GM18870 (cell line): ENCODE measurements at regions not wholly inside any gene's neighbourhood (a gene's known extent, or its start where the extent isn't known, plus 50 kb on each side); places are given as distances from the start of the nearest gene placed in this dataset.

Experiments
- ATAC-seq: cut with Tn5 transposase; IDR thresholded peaks from one replicate; pipeline ENCODE4 v1.9.1; 2021; ENCODE audit warnings: moderate library complexity; ENCODE audit not compliant: unreplicated experiment

DNA sequence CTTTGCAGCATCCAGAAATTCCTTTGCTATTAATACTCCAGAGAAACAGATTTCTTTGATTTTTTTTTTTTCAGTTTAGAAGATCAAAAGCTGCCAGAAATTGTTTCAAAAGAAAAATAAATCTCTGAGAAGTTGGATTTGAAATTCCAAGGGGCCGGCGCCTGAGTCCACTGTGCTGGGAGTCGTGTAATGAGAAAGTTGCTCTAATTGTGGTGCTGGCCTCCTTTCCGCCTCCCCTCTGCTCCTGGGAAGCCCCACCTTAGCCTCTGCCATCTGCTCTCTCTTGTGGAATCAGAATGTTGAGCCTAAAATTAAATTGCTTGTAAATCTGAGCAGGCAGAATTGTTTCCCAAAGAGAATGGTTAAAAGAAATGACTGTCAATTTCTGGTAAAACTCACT lies 93.3 kb downstream of the EMX2 start:
- no peak for ATAC-seq

DNA sequence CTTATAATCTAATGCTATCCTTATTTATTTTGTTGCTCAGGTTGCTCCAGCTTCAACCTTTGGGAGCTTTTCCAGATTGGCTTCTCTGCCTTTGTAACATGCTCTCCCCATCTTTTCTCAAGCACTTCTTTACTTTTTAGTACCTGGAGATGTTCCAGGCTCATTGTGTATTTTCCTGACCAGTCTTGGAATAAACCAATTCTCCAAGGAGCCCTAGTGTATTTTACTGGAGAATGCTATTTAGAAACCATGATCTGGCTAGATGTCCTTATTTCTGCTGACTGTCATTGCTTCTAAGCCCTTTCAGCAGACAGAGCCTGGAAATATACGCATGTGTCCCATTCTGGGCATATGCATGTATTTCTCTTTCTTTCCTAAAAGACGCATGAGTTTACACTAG lies 95.7 kb downstream of the EMX2 start:
- ATAC-seq = no peak

DNA sequence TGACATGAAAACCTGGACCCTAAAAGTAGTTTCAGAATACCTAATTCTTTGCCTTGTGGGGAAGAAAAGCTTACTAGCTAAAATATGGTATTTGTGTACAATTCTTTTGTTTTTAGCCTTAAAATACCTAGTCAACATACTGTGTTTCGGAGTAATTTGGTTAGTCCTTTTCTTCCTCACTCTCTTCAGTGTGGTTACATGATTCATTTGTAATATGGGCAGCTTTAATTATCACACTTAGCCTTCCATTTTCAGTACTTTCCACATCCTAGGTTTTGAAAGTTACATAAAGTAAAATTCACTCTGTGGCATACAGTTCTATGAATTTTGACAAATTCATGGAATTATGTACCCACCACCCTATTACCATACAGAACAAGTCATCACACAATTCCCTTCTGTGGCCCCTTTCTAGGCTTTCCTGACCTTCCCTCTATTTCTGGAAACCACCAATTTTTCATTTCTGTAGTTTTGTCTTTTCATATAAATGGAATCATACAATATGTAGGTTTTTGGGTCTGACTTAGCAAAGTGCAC lies 96.2 kb downstream of the EMX2 start:
- ATAC-seq = no peak

DNA sequence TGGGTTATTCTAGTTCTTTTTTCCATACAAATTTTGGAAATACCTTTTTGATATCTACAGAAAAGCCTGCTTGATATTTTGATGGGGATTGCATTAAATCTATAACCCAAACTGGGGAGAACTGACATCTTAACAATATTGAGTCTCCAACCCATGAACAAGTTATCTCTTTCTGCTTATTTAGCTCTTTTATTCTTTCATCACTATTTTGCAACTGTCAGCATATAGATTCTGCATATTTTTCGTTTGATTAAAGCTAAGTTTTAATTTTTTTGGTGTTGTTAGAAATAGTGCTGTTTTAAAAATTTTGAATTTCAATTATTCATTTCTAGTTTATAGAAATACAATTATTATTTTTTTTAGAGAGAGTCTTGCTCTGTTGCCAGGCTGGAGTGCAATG lies 97.9 kb downstream of the EMX2 start:
- ATAC-seq = no peak

DNA sequence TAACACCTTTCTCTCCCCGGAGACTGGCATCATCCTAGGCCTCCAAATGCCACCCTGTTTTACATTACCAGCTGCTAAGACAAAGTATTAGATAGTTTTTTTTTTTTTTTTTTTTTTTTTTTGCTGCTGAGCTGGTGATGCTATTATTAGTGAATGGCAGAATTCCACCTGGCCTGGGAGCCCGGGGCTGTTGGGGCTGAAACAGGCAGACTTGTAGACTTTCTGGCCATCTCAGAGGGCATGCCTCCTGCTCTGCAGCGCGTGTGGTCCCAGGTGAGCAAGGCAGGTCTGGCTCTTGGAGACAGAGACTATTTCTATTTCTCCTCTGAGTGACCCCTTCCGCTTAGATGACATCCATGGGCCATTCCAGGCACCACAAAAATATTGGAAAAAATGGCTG lies 104.2 kb downstream of the EMX2 start:
- no peak for ATAC-seq

DNA sequence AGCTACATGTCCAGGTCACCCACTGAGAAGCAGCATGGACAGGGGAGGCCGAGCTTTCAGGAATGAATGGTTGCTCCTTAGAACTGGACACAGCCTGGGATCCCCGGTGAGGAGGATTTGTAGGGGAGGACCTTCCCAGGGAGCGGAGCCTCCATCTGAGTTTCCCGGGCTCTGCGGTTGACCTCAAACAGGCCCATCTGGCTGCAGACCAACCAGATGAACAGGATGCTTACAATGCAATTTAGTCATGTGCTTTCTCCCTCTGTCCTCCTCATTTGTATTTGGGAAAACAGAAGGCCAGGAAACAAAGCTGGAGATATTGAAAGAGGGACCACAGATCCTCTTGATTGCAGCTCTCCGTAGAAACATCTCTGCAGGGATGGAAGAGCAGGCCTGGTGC lies 104.8 kb downstream of the EMX2 start:
- no peak for ATAC-seq

DNA sequence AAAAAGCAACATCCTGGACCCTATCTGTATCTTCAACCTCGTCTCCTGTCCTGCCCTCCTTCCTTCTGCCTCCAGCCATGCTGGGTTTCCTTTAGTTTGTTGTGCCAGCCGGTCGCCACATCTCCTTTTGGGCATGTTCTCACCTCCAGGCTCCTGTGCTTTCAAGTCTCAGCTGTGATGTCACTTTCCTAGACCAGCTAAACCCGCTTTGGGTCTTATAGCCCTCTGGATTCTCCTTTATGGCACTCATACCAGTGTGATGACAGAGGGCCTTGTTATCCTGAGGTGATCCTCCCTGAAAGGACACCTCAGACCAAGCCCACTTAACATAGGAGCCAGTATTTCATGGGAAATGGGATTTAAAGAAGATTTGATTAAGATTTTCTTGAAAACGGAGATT lies 108.6 kb downstream of the EMX2 start:
- no peak for ATAC-seq

DNA sequence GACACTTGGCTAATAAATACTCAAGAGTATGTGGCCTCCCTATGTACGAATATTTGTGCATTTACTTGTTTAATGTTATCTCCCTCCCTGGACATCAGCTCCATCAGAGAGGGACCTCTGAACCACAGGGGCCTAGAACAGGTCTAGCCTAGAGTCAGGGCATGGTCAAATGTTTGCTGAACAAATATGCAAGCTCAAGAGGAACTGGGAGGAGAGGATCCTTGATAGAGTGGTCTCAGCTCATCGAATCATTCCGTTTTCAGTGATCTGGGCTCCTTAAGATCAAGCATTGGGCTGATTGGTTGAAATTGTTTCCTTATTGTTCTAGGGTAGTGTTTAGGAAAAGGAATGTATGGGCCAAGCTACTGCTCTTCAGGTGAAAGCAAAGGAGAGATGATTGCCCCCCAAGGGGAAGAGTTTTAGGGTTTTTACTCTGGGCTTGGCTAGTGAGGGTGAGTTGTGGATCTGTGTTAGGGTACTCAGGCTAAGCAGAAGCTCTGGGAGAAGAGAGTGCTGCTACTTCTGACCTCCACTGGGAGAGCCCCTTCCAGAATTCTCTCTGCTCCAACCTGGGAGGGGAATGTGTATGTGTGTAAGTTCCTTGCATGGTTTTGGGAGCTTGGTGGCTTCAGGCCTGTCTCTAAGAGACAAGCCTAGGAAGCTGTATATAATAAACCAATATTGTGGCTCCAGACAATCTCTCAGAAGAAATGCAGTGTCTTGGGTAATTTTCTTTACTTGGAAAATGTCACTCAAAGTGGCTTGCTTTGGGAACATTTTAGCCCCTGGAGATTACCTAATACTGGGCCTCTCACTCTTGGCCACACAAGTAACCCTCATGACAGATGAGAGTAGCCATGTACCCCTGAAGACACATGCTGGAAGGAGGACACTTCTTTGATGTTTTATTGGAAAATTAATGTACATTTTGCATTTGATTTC lies 110.0 kb downstream of the EMX2 start:
- ATAC-seq = peak; percentile 19

DNA sequence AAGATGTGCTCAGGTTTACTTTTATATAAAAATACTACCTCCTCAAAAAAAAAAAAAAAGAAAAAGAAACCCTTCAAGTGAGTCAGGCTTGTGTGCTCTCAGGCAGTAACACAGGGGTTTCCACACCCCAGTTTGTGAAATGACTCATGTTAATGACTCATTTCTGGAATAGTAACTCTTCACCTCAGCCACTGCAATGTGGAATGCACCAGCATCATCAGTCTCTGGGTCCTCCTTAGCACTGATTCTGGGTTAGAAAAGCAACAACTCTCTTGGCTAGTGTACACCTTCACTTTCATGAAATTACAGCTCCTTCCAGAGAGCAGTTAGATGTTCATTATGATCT lies 110.6 kb downstream of the EMX2 start:
- ATAC-seq = peak; percentile 93

DNA sequence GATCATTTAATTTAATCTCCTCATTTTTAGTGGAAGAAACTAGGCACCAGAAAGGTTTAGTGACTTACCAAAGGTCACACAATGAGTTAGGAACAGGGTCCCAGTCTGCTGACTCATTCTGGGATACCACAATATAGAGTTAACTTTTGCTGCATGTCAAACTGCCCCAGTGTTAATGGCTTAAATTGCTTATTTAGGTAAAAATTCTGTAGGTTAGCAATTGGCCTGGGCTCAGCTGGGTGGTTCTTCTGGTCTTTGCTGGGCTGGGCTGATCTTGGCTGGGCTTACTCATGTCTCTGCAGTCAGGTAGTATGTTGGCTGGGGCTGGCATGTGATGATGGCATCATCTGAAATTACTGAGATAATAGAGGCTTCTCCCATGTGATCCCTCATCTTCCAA lies 111.6 kb downstream of the EMX2 start:
- no peak for ATAC-seq

DNA sequence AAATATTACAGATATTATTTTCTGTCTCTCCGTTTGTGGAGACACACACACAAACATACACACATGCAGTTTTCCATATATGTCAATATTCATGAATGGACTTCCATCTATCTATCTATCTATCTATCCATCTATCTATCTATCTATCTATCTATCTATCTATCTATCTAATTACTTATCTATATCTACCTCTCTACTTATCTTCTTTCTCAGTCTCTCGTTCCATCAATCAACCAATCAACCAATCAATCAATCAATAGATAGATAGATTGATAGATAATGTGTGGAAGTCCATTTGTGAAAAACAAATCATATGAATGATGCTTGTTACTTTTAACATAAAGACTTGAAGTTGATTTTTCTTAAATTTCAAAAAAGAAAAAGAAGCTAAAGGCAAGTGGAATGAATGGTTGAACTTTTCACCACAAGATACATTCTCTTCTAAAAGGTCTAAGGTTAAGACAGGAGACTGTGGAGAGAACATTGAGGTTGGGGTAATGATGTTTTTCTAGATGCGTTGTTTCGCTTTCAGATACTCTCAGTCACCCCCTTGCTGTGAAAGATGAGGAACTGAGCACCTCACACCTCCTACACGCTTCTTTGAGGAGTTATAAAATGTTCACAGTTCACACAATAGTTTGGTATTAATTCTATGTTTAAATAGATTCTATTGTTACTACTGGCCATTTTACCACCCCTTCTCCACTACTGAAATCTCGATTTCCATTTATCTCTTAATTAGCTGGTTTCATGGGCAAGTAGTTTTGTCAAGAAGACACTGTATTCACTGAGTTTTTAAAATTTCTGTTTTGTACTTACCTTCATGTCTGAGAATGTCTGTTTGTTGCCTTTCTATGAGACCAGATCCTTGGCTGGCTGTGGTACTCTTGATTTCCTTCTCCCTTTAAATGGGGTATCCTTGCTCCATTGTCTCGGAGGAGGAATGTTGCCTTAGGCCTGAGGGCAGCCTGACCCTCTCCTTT lies 114.1 kb downstream of the EMX2 start:
- peak; percentile 88 for ATAC-seq

DNA sequence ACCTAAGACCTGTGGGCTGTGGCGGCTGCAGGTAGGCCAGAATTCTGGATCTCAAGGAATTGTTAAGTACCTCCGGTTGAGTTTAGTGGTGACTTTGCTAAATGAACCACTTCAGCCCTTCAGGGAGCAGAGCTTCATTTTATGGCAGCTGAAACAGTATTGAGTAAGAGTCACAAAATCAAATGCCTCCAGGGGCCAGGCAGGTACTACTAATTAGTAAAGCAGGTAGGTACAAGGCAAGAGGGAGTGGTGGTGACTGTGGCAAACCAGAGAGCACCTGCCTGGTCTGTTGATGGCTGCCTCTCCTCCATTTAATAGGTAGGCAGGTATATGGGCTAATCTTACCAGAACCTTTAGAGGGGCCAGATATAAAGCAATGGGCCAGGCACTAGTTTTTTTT lies 118.8 kb downstream of the EMX2 start:
- no peak for ATAC-seq

DNA sequence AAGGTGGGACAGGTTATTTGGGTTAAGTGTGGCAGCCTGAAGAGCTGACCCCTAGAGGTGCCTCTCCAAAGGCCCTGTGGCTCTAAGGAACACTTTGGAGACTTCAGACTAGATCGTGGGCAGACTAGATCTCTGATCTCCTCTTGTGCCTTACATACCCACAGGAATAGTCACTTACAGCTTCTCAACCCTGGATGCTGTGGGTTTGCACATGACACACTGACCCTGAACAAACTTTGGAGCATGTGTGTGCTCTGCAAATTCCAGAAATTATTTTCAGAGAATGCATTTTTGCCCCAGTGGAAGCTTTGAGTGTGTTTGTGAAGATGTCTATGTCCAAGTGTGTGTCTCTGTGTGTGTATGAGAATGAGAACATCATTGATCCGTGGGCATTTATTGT lies 119.6 kb downstream of the EMX2 start:
- no peak for ATAC-seq

DNA sequence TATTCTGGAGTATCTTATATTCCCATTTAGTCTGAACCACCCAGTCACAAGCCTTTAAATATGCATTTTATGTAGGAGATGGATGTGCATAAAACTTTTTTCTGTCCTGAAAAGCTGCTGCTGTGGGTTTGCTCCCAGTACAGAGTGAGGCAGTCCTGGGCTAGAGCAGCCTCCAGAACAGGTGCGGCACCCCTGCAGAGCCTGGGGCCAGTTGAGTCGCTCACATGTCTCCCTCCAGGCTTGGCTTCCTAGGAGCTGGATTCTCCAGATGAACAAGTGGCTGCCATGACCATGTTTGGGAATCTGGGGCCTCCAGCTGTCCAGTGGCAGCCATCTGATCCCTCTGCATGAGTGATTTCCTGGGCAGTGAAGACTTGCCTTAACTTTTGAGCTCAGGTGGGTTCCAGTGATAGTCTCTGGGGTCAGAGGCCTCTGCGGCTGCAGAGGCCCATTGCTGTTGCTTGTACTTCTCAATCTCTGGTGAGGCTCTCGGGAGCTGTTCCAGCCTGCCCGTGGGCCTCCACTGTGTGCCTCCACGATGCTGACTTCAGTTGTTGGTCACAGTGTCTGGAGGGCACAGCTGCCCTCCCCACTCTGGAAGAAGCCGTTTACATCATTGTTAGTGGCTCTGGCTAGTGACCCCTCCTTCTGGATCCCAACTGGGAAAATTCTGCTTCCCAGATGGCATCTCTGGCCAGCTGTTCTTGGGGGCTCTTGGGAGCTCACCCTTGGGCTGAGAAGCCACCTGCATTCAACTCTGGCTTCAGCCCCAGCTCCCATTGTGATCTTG lies 120.4 kb downstream of the EMX2 start:
- no peak for ATAC-seq

DNA sequence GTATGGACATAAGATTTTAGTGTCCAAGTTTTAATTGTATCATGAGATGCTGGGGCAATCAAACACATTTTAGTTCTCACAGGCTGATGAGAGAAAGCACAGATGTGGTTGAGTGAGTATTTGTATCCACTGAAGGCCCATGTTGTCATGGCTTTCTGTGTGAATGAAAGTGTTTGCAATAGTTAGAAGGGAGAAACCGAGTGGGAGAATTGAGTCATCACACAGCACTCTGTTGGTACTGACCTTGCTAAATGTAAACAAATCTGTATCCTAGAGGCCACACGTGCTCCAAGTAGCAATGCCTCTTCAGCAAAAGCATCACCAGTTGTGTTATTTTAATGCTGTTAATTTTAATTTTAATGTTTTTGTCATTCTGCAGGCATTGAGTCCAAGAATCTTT lies 121.2 kb downstream of the EMX2 start:
- peak; percentile 100 for ATAC-seq

DNA sequence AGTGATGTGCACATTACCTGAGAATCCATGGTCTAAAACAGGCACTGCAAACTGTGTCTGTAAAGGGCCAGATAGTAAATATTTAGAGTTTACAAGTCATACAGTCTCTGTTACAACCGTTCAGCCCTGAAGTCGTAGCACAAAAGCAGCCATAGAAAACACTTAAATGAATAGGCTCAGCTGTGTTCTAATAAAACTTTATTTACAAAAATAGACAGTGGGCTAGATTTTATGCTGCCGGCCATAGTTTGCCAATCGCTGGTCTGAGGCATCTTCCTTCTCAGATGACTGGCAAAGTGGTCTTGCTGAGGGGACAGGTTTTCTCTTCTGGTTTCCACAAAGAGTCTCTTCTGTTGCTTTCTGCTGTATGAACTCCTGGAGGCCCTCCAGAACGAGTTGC lies 121.7 kb downstream of the EMX2 start:
- ATAC-seq = no peak

DNA sequence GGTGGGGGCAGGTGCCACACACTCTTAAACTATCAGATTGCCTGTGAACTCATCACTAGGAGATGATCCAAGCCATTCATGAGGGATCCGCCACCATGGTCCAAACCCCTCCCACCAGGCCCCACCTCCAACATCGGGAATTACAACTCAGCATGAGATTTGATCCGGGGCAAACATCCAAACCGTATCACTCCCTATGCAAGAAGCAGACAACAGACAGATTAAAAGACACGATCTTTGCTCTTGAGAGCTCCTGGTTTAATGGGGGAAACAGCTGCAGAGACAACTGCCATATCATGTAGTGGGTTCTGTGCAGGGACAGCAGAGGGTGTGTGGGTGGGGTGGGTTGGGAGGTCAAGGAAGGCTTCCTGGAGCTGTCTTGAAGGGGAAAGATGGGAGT lies 123.6 kb downstream of the EMX2 start:
- ATAC-seq = no peak

DNA sequence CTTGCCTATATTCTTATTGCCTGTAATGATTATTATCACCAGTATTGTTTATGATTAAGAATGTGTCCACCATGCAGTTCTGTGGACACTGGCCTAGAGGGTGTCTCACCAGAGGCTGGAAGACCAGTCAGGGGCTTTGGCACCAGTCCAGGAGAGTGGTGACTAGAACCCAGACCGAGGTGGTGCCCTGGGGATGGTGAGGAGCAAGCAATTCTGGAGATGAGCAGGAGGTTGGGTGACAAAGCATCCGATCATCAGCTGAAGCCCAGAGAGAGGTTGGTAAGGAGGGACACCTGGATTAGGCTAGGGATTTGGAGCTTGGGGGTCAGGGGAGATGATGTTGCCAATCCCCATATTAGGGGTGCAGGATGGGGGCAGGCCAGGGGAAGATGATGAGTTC lies 124.4 kb downstream of the EMX2 start:
- no peak for ATAC-seq

DNA sequence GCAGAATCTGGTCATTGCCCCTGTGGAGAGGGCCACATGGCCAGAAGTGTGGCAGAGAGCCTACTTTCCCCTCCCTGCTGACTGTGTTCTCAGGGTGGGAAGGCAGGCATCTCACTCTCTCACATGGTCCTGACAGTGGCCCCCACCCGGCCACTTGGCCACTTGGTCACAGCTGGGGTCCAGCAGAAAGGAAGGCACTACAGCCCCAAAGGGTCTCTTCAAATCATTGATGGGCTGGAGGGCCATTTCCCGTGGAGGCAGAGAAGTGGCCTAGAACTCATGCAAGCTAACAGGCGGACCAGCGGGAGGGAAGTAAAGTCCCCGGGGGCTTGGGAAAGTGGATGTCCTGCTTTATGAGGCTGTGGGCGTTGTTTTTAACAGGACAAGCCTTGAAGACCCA lies 125.3 kb downstream of the EMX2 start:
- no peak for ATAC-seq

DNA sequence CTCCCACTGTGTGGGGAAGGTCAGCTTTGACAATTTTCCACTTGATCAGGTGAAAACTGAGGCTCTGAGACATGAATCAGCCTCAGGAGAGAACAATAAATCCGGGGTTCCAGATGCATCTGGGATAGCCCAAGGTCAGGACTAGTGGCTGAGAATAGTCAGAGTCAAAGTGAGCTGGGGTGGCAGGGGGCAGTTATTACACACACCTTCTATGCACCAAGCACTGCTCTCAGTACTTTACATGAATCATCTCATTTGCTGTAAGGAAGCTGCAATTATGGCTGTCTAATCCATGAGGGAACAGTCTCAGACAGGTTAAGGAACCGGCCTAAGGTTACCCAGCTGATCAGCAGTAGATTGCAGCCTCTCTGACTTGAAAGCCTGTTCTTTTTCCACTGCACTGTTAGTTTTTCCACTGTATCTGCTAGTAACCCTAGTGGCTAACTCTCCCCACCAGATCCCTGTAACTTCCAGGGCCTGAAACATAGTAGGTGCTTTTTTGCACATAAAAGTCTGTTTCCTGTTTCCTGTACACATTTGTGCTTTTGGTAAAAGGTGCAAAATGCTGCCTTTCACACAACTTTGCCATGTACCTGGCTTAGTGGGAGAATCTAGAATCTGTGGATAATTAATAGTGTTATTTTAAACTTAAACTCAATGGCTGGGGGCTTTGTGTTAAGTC lies 125.9 kb downstream of the EMX2 start:
- ATAC-seq = no peak
